HUES6 (cell line): ENCODE measurements at regions not wholly inside any gene's neighbourhood (a gene's known extent, or its start where the extent isn't known, plus 50 kb on each side); places are given as distances from the start of the nearest gene placed in this dataset.

Experiments
- H3K27ac ChIP-seq: 2 replicates; pipeline ENCODE4 v1.7.0; 2013; ENCODE audit warnings: low read depth, mild to moderate bottlenecking, low read length, inconsistent platforms
- H3K27me3 ChIP-seq: 2 replicates; pipeline ENCODE4 v1.6.1; 2013; ENCODE audit warnings: low read length; ENCODE audit not compliant: control insufficient read depth, insufficient read depth
- H3K36me3 ChIP-seq: 2 replicates; pipeline ENCODE4 v1.6.1; 2013; ENCODE audit warnings: low read length; ENCODE audit not compliant: control insufficient read depth, insufficient read depth
- H3K4me1 ChIP-seq: 2 replicates; pipeline ENCODE4 v1.6.1; 2013; ENCODE audit warnings: low read length; ENCODE audit not compliant: control insufficient read depth, insufficient read depth
- H3K4me3 ChIP-seq: 2 replicates; pipeline ENCODE4 v1.5.1; 2013; ENCODE audit warnings: low read depth, low read length
- H3K9ac ChIP-seq: one replicate; pipeline ENCODE4 v1.6.1; 2013; ENCODE audit warnings: mild to moderate bottlenecking, low read length
- H3K9me3 ChIP-seq: 2 replicates; pipeline ENCODE4 v1.6.1; 2013; ENCODE audit warnings: low read depth, low read length; ENCODE audit not compliant: control insufficient read depth, insufficient read depth

- Histone ChIP-seq H3K4me3 (no peak overlapping the region), H3K27ac (no peak overlapping the region), H3K9ac (no peak overlapping the region), H3K9me3 (no peaks in the 10 kb centered on the region), H3K27me3 (no peaks in the 10 kb centered on the region), H3K36me3 (no peaks in the 10 kb centered on the region), H3K4me1 (peaks cover 6% of the 10 kb centered on the region)
These were observed 478.0 kb downstream of the BRINP1 start for GRCh38 chr9:118891213-118891612.

GRCh38 chr9:118896324-118897000 lies 472.8 kb downstream of the BRINP1 start:
- Histone ChIP-seq H3K36me3 (no peaks in the 10 kb centered on the region), H3K27me3 (no peaks in the 10 kb centered on the region), H3K4me3 (no peak overlapping the region), H3K9me3 (no peaks in the 10 kb centered on the region), H3K9ac (no peak overlapping the region), H3K4me1 (peaks cover under 1% of the 10 kb centered on the region), H3K27ac (no peak overlapping the region)

- H3K9me3 ChIP-seq, result 0 out of 2 replicates have a peak, but pooled peaks cover 3% of the 10 kb centered on the region
- H3K9ac ChIP-seq, result no peak overlapping the region
- H3K36me3 ChIP-seq, result no peaks in the 10 kb centered on the region
These were observed 451.1 kb downstream of the BRINP1 start for GRCh38 chr9:118918180-118918579.

GRCh38 chr9:118928722-118929121 lies 440.5 kb downstream of the BRINP1 start:
- H3K36me3 ChIP-seq, result no peaks in the 10 kb centered on the region
- H3K27me3 ChIP-seq, result peaks cover 85% of the 10 kb centered on the region
- no peak overlapping the region for H3K9ac ChIP-seq
- no peaks in the 10 kb centered on the region for H3K9me3 ChIP-seq
- H3K4me1 ChIP-seq, result peaks cover 10% of the 10 kb centered on the region; the same call in 1 of the 2 replicates
- no peak overlapping the region for H3K27ac ChIP-seq
- no peak overlapping the region for H3K4me3 ChIP-seq

More at GRCh38 chr9:118918180-118918579, 451.1 kb downstream of the BRINP1 start:
- H3K27ac ChIP-seq, result no peak overlapping the region
- peaks cover 11% of the 10 kb centered on the region; the same call in 1 of the 2 replicates for H3K27me3 ChIP-seq
- no peak overlapping the region for H3K4me3 ChIP-seq
- H3K4me1 ChIP-seq, result no peaks in the 10 kb centered on the region

- Histone ChIP-seq H3K27ac (no peak overlapping the region), H3K27me3 (peaks cover 90% of the 10 kb centered on the region), H3K9me3 (no peaks in the 10 kb centered on the region), H3K4me1 (peaks cover 10% of the 10 kb centered on the region; the same call in 1 of the 2 replicates), H3K9ac (no peak overlapping the region), H3K36me3 (no peaks in the 10 kb centered on the region), H3K4me3 (no peak overlapping the region)
These were observed 439.9 kb downstream of the BRINP1 start for GRCh38 chr9:118929287-118929686.

GRCh38 chr9:118931941-118932340 lies 437.3 kb downstream of the BRINP1 start:
- no peak overlapping the region for H3K4me3 ChIP-seq
- H3K9me3 ChIP-seq, result no peaks in the 10 kb centered on the region
- peaks cover 10% of the 10 kb centered on the region; the same call in 1 of the 2 replicates for H3K4me1 ChIP-seq
- no peak overlapping the region for H3K9ac ChIP-seq
- no peak overlapping the region for H3K27ac ChIP-seq
- H3K27me3 ChIP-seq, result peaks cover 87% of the 10 kb centered on the region
- H3K36me3 ChIP-seq, result no peaks in the 10 kb centered on the region

- Histone ChIP-seq H3K4me1 (no peaks in the 10 kb centered on the region; the same call in 1 of the 2 replicates), H3K36me3 (no peaks in the 10 kb centered on the region), H3K4me3 (no peak overlapping the region), H3K27ac (no peak overlapping the region), H3K9ac (no peak overlapping the region), H3K27me3 (peaks cover 33% of the 10 kb centered on the region; the same call in 1 of the 2 replicates), H3K9me3 (no peaks in the 10 kb centered on the region)
These were observed 430.7 kb downstream of the BRINP1 start for GRCh38 chr9:118938581-118938980.

- H3K9ac ChIP-seq, result no peak overlapping the region
- no peaks in the 10 kb centered on the region; the same call in 1 of the 2 replicates for H3K4me1 ChIP-seq
- peaks cover 20% of the 10 kb centered on the region; the same call in 1 of the 2 replicates for H3K27me3 ChIP-seq
- no peaks in the 10 kb centered on the region for H3K9me3 ChIP-seq
- H3K27ac ChIP-seq, result no peak overlapping the region
- no peak overlapping the region for H3K4me3 ChIP-seq
- no peaks in the 10 kb centered on the region for H3K36me3 ChIP-seq
These were observed 428.8 kb downstream of the BRINP1 start for GRCh38 chr9:118940473-118940872.

GRCh38 chr9:118946669-118947068 lies 422.6 kb downstream of the BRINP1 start:
- Histone ChIP-seq H3K27ac (no peak overlapping the region), H3K9me3 (no peaks in the 10 kb centered on the region), H3K27me3 (no peaks in the 10 kb centered on the region), H3K4me1 (no peaks in the 10 kb centered on the region), H3K4me3 (no peak overlapping the region), H3K9ac (no peak overlapping the region), H3K36me3 (no peaks in the 10 kb centered on the region)

- H3K36me3 ChIP-seq, result no peaks in the 10 kb centered on the region
- no peaks in the 10 kb centered on the region for H3K9me3 ChIP-seq
- no peaks in the 10 kb centered on the region for H3K27me3 ChIP-seq
- H3K4me3 ChIP-seq, result no peak overlapping the region
- H3K4me1 ChIP-seq, result no peaks in the 10 kb centered on the region
- H3K27ac ChIP-seq, result no peak overlapping the region
- H3K9ac ChIP-seq, result no peak overlapping the region
These were observed 414.4 kb downstream of the BRINP1 start for GRCh38 chr9:118954857-118955256.

GRCh38 chr9:118957585-118957984 lies 411.6 kb downstream of the BRINP1 start:
- H3K9ac ChIP-seq, result no peak overlapping the region

More at GRCh38 chr9:118957585-118957984, 411.6 kb downstream of the BRINP1 start:
- H3K27me3 ChIP-seq, result no peaks in the 10 kb centered on the region
- no peak overlapping the region for H3K27ac ChIP-seq
- no peak overlapping the region for H3K4me3 ChIP-seq
- H3K4me1 ChIP-seq, result peaks cover 8% of the 10 kb centered on the region; the same call in 1 of the 2 replicates
- H3K36me3 ChIP-seq, result no peaks in the 10 kb centered on the region
- no peaks in the 10 kb centered on the region for H3K9me3 ChIP-seq
